ENCODE measurements at regions not wholly inside any gene's neighbourhood (a gene's known extent, or its start where the extent isn't known, plus 50 kb on each side); places are given as distances from the start of the nearest gene placed in this dataset.

- TF ChIP-seq POLR2AphosphoS2 (IDR thresholded peaks at IDR 0.05; ENCODE audit: low read length) (no peak), CTCF (IDR thresholded peaks at IDR 0.05 in 2 of 3, conservative IDR thresholded peaks at IDR 0.05 in 1 of 3; ENCODE audit: insufficient read depth in 2 of 3, low read depth in 1 of 3, low read length in 3 of 3) (no peak), STAT6 (CRISPR knock-in tag; IDR thresholded peaks at IDR 0.05) (no peak), HMG20A (CRISPR knock-in tag; conservative IDR thresholded peaks at IDR 0.05) (no peak), PHTF2 (CRISPR knock-in tag; IDR thresholded peaks at IDR 0.05) (no peak), RAD21 (CRISPR knock-in tag; conservative IDR thresholded peaks at IDR 0.05 in 1 of 2, IDR thresholded peaks at IDR 0.05 in 1 of 2) (no peak), TAF1 (IDR thresholded peaks at IDR 0.05; ENCODE audit: control insufficient read depth, extremely low read depth, insufficient read depth, low read length, severe bottlenecking) (no peak), ZBTB17 (CRISPR knock-in tag; IDR thresholded peaks at IDR 0.05) (no peak), JUNB (CRISPR knock-in tag; conservative IDR thresholded peaks at IDR 0.05) (no peak), RFX5 (IDR thresholded peaks at IDR 0.05; ENCODE audit: low read depth, low read length) (no peak), FOS (IDR thresholded peaks at IDR 0.05; ENCODE audit: extremely low read depth, insufficient read length) (no peak)
Measured at GRCh38 chr3:166169681-166170080, 332.5 kb upstream of the BCHE start.

Data from K562 (cell line).